COLO829 (cell line): ENCODE measurements at regions not wholly inside any gene's neighbourhood (a gene's known extent, or its start where the extent isn't known, plus 50 kb on each side); places are given as distances from the start of the nearest gene placed in this dataset.

Experiments
- DNase-seq: peaks from one replicate; pipeline ENCODE4 v3.0.0; 2012; ENCODE audit warnings: low spot score

- DNase-seq = peak; percentile 74
Observed at GRCh38 chr4:55175779-55176231, 50.4 kb upstream of the KDR start.

- no peak for DNase-seq
Observed at GRCh38 chr4:55176497-55176896, 51.1 kb upstream of the KDR start.

GRCh38 chr4:55177461-55177860 lies 52.1 kb upstream of the KDR start:
- no peak for DNase-seq

GRCh38 chr4:55178226-55179005 lies 53.0 kb upstream of the KDR start:
- no peak for DNase-seq

- DNase-seq = peak; percentile 42
Observed at GRCh38 chr4:55181010-55182005, 55.9 kb upstream of the KDR start.

- DNase-seq = peak; percentile 93
Observed at GRCh38 chr4:55183926-55184599, 58.7 kb upstream of the KDR start.

DNA sequence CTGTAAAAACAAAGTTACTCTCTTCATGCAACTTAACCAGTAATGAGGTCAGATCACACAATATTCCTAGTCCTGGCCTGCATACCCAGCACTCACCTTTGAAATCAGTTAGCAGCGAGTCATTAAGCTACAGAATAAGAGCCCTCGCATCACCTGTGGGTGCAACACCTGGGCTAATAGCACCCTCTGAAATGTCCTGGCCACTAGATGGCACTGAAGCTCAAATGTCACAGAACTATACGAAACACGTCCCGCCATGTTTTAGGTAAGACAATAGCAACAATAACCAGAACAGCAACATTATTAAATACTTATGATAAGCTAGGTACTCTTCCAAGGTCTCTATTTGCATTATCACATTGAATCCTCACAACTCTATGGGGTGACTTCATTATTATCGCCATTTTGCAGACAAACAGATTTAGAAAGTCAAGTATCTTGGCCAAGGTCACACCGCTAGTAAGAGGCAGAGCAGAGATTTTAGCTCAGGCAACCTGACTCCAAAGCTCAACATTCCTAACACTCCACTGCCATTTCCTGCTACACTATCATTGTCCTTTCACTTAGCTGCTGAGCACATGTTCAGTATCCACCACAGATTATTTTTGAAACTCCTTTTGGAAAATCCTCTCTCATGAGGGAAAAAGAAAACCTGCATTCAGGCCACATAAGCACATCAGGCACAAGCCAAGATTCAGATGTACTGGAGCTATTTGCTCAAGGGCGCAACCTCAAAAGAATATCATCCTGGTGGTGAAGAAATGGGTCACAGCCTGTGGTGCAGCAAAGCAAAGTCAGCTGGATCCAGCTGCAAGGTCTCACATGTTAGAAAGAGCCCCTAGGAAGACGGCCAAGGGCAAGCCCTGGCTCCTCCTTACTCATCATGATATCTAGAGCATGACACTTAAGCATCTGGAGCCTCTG lies 59.5 kb upstream of the KDR start:
- DNase-seq = no peak

DNA sequence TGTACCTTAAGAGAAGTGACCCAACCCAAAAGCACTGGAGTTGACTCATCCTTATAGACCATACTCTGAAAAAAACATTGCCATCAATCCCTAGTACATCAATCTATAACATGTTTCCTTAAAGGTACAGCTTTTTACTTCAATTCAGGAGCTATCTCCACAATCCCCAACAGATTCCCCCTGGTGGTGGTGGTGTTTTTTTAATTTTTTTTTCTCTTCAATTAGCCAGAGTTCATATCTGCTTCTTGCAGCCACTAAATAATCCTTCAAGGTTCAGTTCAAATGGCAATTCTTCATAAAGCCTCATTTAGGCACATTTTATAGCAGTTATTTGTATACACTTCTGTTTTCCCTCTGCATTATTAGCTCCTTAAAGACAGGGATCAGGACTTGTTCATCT lies 60.7 kb upstream of the KDR start:
- no peak for DNase-seq

DNA sequence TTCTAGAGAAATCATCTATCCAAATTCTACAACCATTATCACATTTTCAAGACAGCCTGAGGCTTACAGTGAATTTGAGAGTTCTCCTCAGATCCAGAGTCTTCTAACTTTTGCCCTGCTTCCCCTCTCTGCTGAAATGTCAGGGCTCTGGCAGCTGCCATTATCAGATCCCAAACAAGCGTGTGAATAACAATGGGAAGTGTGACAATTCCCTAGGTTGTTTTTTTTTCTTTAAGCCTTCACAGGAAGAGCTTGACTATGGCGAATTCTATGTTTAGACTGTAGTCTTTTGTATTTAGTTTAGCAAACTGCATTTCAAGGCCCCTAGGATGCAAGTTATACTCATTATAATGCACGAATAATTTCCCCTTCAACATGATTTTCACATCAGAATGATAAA lies 61.3 kb upstream of the KDR start:
- no peak for DNase-seq

- peak; percentile 78 for DNase-seq
Observed at GRCh38 chr4:55214172-55214571, 88.8 kb upstream of the KDR start.

DNA sequence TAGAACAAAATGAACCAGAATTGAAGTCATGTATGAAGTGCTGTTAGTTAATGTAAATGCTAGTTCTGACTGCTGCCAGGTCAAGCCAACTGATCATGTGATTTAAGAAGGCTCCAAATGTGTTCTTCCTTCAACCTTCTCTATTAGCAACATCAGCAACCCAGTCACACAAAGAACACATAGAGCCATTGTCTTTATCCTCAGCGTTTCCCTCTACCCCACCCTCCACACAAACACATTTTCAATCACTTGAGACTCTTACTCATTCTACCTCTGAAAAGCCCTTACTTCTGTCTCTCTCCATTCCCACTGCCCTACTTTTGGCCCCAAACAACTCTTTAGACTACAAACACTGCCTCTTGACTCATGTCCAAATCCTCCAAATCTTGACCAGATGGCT lies 89.7 kb upstream of the KDR start:
- peak; percentile 88 for DNase-seq

- DNase-seq = no peak
Observed at GRCh38 chr4:55216863-55217635, 91.7 kb upstream of the KDR start.

DNA sequence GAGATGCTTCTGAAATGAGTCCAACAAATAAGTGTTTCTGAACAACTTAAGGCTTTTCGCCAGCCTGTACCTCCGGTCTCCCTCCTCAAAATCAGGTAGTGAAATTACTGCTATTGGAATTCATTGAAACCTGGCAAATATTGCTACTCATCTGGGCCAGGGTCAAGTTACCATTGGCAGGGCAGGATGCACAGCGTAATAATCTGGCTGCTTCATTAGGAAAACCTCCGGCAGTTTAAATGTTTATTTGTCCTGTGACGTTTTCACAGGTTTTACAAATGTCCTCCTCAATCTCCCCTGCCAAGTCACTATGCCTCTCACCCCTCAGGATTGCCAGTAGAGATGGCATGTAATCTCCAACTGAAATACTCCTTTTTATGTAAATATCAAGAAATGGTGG lies 92.6 kb upstream of the KDR start:
- DNase-seq = no peak

GRCh38 chr4:55237839-55238238 lies 108.2 kb upstream of the SRD5A3 start:
- no peak for DNase-seq

DNA sequence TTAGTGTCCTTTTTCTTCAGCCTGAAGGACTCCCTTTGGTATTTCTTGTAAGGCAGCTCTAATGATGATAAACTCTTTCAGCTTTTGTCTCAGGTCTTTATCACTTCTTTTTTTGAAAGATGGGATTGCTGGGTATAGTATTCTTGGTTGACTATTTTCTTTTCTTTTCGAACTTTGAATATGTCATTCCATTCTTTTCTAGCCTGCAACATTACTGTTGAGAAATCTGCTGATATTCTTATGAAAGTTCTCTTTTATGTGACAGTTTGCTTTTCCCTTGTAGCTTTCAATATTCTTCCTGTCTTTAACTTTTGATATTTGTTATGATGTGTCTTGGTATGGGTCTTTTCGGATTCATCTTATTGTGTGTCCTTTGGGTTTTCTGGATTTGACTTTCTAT lies 107.6 kb upstream of the SRD5A3 start:
- DNase-seq = no peak

- DNase-seq = no peak
Observed at GRCh38 chr4:55241461-55241860, 104.6 kb upstream of the SRD5A3 start.

DNA sequence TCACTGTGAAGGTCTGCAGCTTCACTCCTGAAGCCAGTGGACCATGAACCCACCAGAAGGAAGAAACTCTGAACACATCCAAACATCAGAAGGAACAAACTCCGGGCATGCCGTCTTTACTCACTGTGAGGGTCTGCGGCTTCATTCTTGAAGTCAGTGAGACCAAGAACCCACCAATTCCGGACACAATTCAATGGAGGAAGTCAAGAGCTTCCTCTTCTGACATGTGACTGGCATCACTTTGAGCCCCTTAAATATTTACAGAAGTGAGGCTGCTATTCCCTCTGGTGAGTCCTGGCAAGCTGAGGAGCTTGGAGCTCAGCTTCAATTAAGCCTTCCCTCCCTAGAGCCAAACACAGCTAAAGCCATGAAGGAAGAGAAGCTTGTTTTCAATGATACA lies 103.5 kb upstream of the SRD5A3 start:
- no peak for DNase-seq

DNA sequence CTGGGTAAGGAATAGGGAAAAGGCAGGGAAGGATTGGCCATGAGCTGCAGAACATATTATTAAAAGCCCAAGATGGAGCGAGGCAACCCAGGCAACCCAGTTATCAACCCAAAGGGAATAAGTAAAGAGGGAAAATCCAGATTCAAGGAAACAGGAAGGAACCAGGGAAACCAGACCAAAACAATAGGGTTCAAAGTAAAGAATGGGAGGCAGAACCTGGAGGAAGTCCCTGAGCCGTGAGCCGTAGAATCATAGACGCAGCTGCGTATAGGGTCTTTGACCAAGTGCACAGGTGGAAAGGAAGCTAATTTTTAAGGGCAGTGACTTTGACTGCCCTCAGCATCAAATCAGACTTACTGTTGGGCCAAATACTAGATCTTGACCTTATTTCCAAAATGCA lies 98.5 kb upstream of the SRD5A3 start:
- no peak for DNase-seq

DNA sequence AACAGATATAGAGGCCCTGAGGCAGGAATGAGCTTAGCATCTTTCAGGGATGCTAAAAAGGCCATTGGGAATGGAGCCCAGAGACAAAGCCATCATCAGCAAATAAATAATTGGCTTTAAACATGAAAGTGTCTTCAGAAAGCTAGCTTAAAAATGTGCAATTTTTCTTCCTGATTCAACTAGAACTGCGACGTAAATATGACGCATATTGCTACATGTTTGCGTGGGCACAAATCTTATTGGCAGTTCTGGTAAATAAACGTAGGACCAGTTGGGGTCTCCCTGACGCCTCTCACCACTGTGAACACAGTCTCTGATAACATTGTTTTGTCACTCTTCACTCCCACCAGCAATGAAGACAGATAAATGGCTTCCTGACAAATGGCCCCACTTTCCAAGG lies 97.3 kb upstream of the SRD5A3 start:
- DNase-seq = no peak

GRCh38 chr4:55249476-55249875 lies 96.6 kb upstream of the SRD5A3 start:
- no peak for DNase-seq

DNA sequence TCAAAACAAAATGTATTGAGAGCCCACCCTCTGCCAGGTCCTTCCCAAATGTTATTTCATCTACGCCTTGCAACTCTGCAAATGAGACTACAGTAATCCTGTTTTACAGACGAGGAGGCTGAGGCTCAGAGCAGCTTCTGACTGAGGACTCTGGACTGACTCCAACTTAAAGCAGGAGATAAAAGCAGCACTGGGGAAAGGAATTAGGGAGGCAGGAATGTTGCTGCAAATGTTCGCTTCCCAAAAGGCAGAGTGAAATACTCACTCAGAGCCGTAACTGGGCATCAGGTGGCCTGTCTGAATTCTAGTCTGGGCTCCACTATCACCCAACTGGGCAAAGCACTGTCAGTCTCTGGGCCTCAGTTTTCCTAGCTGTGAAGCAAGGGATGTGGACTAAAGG lies 94.7 kb upstream of the SRD5A3 start:
- no peak for DNase-seq
